MG63 (cell line): ENCODE measurements at regions not wholly inside any gene's neighbourhood (a gene's known extent, or its start where the extent isn't known, plus 50 kb on each side); places are given as distances from the start of the nearest gene placed in this dataset.
"Not testable (repeated sequence)": the region's sequence is repeated elsewhere in the genome, so short reads cannot be mapped to it uniquely, and the experiment has no call there.

Experiments used
- DNase-seq: peaks from one replicate; pipeline ENCODE4 v3.0.0-alpha.2; 2020
- H3K27me3 ChIP-seq: fragments of 250-450 bp; sonication (Bioruptor Pico); 2 replicates; pipeline ENCODE4 v1.5.1; 2020; ENCODE audit warnings: mild to moderate bottlenecking, moderate library complexity
- H3K36me3 ChIP-seq: fragments of 250-450 bp; sonication (Bioruptor Pico); 2 replicates; pipeline ENCODE4 v1.5.1; 2020; ENCODE audit warnings: mild to moderate bottlenecking, moderate library complexity
- H3K4me3 ChIP-seq: fragments of 250-450 bp; sonication (Bioruptor Pico); 2 replicates; pipeline ENCODE4 v1.5.1; 2020; ENCODE audit warnings: mild to moderate bottlenecking, moderate library complexity
- H3K9me3 ChIP-seq: fragments of 250-450 bp; sonication (Bioruptor Pico); 2 replicates; pipeline ENCODE4 v1.5.1; 2020; ENCODE audit warnings: mild to moderate bottlenecking, moderate library complexity

DNA sequence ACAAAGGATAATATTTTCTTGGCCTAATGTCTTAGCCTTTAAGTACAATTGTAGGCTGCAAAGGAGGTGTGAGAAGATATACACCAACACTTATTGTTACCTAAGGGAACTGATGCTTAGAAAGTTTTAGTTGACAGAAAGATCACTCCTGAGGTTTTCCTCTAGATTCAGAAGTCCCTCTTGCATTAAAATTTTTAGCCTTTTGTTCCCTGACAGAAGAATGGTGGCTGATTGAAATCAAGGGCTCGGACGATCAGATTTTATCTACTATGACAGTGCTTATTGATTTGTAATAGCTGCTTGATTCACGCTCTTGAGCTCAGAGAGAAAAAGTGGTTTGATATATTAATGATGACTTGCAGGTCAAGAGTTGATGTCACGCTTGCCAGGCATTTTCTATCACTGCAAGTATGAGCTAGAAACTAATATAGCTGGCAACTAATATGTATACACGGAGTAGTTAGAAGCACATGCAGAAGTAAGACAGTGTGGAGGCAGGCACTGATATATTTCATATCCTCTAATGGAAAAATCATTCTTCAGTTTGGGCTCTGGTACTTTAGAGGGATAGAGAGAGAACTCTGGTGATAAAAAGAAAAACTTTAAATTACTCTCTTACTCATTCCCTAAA, 246.6 kb upstream of the ID4 start:
- H3K36me3 ChIP-seq, result no peaks in the 10 kb centered on the region
- H3K9me3 ChIP-seq, result no peaks in the 10 kb centered on the region
- no peak overlapping the region for H3K4me3 ChIP-seq
- no peak for DNase-seq
- no peaks in the 10 kb centered on the region for H3K27me3 ChIP-seq

DNA sequence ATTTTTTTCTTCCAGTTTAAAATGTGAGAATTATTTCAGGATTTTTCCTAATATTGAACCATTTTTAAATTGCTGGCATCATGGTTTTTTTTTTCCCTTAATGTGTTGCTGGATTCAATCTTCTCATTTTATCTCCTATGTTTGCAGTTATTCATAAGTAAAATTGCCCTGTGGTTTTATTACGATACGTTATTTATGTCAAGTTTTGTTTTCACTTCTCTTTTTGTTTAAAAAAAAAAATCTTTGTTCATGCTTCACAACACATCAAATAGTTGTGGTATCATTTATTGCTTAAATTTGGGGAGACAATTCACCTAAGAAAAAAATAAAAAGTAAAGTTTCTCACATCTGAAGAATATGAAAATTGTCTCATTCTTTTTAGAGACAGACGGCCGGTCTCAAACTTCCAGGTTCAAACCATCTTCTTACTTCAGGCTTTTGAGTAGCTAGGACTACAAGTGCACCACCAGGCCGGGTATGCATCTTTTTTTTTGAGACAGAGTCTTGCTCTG, 239.3 kb upstream of the ID4 start:
- DNase-seq, result no peak
- H3K9me3 ChIP-seq, result no peaks in the 10 kb centered on the region
- no peaks in the 10 kb centered on the region for H3K36me3 ChIP-seq
- no peak overlapping the region for H3K4me3 ChIP-seq
- H3K27me3 ChIP-seq, result no peaks in the 10 kb centered on the region

DNA sequence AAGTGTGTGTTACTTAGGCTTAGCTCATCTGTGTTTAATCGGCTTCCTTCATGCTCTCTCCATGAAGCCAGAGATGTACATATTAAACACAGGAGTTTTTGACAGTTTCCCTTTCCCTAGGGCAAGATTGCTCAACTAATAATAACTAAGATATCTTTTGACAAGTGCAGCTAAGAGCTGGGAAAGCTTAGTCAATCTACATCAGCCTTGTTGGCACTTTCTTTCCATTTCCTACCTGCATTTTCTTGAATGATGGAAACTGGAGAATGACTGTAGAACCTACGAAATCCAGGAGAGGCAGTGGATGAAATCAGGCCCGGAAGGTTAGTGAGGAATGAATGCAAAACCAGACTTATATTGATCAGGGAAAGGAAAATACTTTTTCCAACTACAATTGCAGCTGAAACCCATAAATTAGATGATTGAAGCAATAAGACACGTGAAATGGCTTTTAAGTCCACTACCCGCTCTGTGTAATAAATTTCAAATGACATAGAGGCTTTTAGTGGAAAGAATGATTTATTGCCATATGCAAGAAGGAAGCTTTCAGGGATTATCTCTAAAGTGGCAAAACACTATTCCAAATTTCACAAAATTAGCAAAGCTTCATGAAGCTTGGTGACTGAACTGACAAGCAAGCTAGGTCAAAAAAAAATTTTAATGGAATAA, 237.2 kb upstream of the ID4 start:
- no peak for DNase-seq
- no peaks in the 10 kb centered on the region for H3K9me3 ChIP-seq

DNA sequence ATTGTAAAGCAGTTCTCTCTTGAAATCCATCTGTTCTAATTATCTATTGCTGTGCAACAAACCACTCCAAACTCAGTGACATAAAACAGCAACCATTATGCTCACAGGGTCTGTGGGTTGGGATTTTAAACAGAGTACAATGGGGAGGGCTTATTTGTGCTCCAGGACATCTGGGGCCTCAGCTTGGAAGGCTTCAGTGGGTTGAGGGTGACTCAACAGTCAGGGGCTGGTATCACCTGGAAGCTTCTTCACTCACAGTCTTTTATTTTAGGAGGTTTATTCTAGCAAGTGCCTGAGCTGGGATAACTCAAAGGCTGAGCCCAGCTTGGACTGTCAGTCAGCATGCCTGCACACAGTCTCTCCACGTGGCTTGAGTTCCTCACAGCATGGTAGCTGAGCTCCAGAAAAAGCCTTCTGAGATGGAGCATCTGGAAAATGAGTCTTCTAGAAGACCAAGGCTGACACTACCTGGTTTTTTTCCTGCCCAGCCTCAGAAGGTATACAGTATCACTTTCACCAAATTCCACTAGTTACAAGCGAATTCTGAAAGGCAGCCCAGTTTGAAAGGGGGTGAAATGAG, 234.6 kb upstream of the ID4 start:
- Histone ChIP-seq H3K27me3 (no peaks in the 10 kb centered on the region), H3K36me3 (no peaks in the 10 kb centered on the region), H3K9me3 (no peaks in the 10 kb centered on the region), H3K4me3 (no peak overlapping the region)
- DNase-seq, result no peak

More for the DNA sequence above, 237.2 kb upstream of the ID4 start:
- no peaks in the 10 kb centered on the region for H3K27me3 ChIP-seq
- no peaks in the 10 kb centered on the region for H3K36me3 ChIP-seq
- no peak overlapping the region for H3K4me3 ChIP-seq

DNA sequence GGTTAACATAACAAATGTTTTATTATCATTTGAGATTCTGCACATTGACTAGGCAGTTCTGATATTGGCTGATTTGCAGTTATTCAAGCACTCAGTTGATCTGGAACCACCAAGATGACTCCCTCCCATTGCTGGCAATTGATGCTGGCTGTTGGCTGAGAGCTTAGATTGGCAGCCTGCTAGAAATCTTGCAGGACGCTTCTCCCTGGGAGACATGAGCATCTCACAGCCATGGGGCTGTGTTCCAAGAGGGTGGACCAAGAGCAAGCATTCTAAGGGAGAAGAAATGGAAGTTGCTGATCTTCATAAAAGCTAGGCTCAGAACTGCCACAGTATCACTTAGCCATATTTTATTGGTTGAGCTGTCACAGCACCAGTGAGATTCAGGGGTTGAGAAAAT, 233.4 kb upstream of the ID4 start:
- H3K9me3 ChIP-seq, result no peaks in the 10 kb centered on the region
- no peak for DNase-seq
- H3K4me3 ChIP-seq, result no peak overlapping the region
- H3K36me3 ChIP-seq, result no peaks in the 10 kb centered on the region
- no peaks in the 10 kb centered on the region for H3K27me3 ChIP-seq

DNA sequence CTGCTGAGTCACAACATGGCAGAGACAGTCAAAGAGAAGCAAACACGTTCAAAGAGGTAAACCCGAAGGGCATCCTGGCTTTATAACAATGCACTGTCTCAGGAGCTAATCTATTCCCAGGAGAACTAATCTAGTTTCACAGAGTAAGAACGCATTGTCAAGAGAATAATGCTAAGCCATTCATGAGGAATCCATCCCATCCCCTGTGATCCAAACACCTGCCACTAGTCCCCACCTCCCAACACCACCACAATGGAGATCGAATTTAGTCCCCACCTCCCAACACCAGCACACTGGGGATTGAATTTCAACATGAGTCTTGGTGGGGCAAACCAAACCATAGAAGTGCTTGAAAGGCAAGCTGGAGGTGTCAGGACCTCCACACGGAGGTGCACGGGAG, 231.5 kb upstream of the ID4 start:
- Histone ChIP-seq H3K36me3 (no peaks in the 10 kb centered on the region), H3K27me3 (no peaks in the 10 kb centered on the region), H3K4me3 (no peak overlapping the region), H3K9me3 (no peaks in the 10 kb centered on the region)
- no peak for DNase-seq

DNA sequence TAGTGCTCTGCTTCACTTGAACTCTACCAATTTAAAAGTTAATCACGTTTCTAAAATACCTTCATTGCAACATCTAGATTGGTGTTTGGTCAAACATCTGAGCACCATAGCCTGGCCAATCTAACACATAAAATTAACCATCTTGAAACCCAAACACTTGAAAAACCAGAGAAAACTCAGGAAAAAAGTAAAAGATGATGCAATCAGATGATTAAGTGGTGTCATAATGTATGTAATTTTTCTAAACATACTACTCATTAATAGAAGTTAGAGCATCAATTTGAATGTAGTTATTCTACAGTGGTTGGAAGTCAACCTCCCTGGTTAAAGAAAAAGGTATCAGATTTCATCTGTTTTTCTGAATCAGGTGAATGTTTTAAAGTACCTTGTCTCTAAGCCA, 228.6 kb upstream of the ID4 start:
- no peak for DNase-seq

DNA sequence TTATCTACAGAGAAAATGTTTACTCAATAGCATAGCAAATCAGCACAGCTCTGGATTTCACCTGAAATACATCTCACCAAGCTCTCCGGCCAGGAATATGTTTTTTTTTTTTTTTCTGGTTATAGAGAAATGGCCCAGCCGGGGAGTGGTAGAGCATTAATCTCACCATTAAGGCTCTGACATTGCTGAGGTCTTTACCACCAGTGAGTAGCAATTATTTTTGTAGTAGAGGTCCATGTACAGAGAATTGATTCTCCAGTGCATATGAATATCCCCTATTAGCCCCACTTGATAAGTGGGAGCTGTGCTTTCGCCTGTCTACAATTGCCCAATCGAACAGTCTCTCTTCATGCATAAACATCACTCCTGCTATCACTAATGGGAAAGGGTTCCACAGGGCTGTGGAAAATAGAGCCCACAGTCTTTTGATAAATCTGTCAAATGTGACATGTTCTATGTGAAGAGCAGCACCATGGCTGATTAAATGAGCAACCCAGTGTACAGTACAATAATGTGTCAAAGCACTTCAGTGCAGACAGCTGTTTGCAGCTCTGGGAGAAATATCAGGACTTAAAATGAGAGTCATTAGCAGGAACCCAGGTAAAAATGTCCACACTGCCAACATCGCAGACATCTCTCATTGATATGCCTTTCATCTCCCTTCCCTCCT, 227.1 kb upstream of the ID4 start:
- DNase-seq, result no peak
- no peaks in the 10 kb centered on the region for H3K27me3 ChIP-seq
- H3K9me3 ChIP-seq, result no peaks in the 10 kb centered on the region
- H3K36me3 ChIP-seq, result no peaks in the 10 kb centered on the region
- no peak overlapping the region for H3K4me3 ChIP-seq

More for the DNA sequence above, 228.6 kb upstream of the ID4 start:
- Histone ChIP-seq H3K36me3 (no peaks in the 10 kb centered on the region), H3K27me3 (no peaks in the 10 kb centered on the region), H3K4me3 (no peak overlapping the region), H3K9me3 (no peaks in the 10 kb centered on the region)

DNA sequence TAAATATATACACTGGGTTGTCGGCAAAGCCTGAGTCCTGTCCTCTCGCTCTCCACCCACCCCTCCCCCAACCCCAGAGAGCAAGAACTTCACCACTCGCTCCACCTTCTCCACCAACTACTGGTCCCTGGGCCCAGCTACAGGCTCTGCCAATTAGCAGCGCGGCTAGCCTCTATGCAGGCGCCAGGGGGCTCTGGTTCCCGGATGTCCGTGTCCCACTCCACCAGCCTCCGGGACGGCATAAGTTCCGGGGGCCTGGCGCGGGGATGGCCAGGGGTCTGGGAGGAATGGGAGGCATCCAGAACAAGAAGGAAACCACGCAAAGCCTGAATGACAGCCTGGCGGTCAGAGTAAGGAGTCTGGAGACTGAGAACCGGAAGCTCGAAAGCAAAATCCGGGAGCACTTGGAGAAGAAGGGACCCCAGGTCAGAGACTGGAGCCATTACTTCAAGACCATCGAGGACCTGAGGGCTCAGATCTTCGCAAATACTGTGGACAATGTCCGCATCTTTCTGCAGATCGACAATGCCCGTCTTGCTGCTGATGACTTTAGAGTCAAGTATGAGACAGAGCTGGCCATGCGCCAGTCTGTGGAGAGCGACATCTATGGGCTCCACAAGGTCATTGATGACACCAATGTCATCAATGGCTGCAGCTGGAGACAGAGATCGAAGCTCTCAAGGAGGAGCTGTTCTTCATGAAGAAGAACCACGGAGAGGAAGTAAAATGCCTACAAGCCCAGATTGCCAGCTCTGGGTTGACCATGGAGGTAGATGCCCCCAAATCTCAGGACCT, 224.3 kb upstream of the ID4 start:
- H3K4me3 ChIP-seq, H3K9me3 ChIP-seq, H3K36me3 ChIP-seq, H3K27me3 ChIP-seq, DNase-seq: not testable (repeated sequence)

DNA sequence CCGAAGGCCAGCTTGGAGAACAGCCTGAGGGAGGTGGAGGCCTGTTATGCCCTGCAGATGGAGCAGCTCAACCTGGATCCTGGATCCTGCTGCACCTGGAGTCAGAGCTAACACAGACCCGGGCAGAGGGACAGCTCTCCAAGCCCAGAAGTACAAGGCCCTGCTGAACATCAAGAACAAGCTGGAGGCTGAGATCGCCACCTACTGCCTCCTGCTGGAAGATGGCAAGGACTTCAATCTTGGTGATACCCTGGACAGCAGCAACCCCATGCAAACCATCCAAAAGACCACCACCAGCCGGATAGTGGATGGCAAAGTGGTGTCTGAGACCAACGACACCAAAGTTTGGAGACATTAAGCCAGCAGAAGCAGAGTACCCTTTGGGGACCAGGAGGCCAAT, 223.5 kb upstream of the ID4 start:
- Histone ChIP-seq H3K36me3 (no peaks in the 10 kb centered on the region), H3K4me3 (no peak overlapping the region), H3K27me3 (no peaks in the 10 kb centered on the region), H3K9me3 (no peaks in the 10 kb centered on the region)
- no peak for DNase-seq

DNA sequence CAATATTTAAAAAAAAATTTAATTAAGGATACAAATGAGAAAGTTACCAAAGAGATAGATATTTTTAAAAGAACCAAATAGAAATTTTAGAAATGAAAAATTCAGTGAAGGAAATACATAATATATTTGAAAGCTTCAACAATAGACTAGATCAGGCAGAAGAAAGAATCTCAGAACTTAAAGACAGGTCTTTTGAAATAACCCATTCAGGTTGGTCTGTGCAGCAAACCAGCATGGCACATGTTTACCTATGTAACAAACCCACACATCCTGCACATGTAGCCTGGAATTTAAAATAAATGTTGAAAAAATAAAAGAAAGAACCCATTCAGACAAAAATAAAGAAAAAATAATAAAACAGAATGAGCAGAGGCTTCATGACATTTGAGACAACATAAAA, 221.1 kb upstream of the ID4 start:
- DNase-seq, result no peak
- no peaks in the 10 kb centered on the region for H3K9me3 ChIP-seq
- H3K4me3 ChIP-seq, result no peak overlapping the region
- H3K36me3 ChIP-seq, result no peaks in the 10 kb centered on the region
- no peaks in the 10 kb centered on the region for H3K27me3 ChIP-seq

DNA sequence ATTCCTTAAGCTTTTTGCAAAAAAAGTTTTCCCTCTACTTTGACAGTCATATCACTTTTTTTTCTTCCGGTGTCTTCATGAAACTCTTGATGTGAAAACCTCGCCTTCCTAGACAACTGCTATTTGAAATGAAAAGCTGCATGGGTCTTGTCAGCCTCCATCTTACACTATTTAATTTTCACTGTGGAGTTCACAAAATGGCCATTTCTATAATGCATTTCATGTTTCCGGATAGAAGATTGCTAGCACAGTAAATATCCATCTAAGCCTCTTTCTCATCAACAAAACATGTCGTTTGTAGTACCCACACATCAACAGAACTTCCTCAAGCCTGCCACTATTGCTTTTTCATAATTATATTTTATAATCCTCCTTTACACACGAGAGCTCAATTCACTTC, 204.9 kb upstream of the ID4 start:
- H3K27me3 ChIP-seq, result no peaks in the 10 kb centered on the region
- no peaks in the 10 kb centered on the region for H3K36me3 ChIP-seq
- H3K9me3 ChIP-seq, result no peaks in the 10 kb centered on the region
- no peak overlapping the region for H3K4me3 ChIP-seq
- DNase-seq, result no peak

DNA sequence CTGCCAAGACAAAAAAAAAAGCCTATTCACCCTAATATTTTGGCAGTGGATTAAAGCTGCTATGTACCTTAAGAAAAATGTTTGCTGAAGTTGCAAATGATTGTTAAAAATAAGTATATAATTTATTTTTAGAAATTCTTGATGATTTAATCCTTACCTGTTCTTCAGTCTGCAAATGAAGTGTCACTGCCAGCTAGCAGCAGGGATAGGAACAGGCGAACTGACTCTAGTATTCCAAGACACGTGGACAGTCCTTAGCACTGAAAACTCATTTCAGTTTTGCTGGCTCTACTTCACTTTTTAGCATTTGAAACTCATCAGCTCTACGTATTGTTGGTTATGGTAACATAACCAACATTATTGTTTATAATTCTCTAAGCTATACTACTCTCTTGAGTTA, 204.4 kb upstream of the ID4 start:
- no peaks in the 10 kb centered on the region for H3K27me3 ChIP-seq
- H3K36me3 ChIP-seq, result no peaks in the 10 kb centered on the region
- H3K9me3 ChIP-seq, result no peaks in the 10 kb centered on the region
- DNase-seq, result no peak
- H3K4me3 ChIP-seq, result no peak overlapping the region

DNA sequence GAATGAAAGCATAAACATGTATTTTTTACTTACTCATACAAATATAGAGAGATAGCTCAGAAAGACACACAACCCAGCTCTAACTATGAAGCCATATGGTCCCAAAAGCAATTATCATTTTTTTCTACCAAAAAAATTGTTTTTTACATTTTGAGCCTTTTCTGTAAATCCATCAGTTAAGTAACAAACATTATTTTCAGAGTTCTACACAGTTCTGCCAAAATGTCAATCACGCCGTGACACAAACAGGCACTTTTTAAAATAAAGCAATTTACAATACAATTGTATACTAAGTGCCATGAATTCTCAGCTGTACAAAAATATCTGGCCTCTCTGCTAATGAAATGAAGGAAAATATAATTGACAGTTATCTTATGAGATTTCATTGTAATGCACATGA, 201.4 kb upstream of the ID4 start:
- no peaks in the 10 kb centered on the region for H3K27me3 ChIP-seq
- no peak for DNase-seq
- no peaks in the 10 kb centered on the region for H3K36me3 ChIP-seq
- no peak overlapping the region for H3K4me3 ChIP-seq
- no peaks in the 10 kb centered on the region for H3K9me3 ChIP-seq

DNA sequence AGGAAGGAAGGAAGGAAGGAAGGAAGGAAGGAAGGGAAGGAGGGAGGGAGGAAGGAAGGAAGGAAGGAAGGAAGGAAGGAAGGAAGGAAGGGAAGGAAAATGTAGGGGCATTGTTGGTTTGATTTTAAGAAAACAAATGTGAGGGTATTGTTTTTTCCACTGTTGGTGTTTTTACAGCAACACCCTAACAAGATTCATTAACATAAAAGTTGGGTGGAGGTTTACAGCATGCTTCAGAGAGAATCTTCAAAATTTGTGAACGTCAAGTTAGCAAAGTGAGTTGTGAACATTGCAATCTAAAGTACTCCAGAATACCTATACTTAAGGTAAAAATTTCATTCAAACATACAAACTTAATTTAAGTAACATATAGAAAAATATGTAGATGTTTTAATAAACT, 200.2 kb upstream of the ID4 start:
- DNase-seq, result no peak
- no peaks in the 10 kb centered on the region for H3K27me3 ChIP-seq
- H3K4me3 ChIP-seq, result no peak overlapping the region
- H3K36me3 ChIP-seq, result no peaks in the 10 kb centered on the region
- H3K9me3 ChIP-seq, result no peaks in the 10 kb centered on the region

DNA sequence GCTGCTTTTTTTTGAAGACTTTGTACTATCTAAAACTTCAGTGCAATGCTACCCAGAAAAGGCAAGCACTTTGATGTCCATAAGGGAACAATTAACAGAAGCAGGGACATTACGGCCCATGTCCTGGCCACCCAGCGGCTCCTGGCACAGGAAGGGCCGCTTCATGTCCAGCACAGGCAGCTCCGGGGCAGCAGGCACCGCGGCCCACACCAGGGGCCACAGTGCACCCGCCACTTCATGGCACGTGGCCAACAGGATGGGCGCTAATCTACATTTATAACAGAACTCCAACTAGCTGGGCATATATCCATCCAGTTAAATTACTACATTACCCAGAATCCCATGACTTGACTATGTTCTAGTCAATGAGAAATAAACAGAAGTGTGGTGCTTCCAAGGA, 198.2 kb upstream of the ID4 start:
- Histone ChIP-seq H3K9me3 (no peaks in the 10 kb centered on the region), H3K4me3 (no peak overlapping the region), H3K27me3 (no peaks in the 10 kb centered on the region), H3K36me3 (no peaks in the 10 kb centered on the region)
- no peak for DNase-seq

DNA sequence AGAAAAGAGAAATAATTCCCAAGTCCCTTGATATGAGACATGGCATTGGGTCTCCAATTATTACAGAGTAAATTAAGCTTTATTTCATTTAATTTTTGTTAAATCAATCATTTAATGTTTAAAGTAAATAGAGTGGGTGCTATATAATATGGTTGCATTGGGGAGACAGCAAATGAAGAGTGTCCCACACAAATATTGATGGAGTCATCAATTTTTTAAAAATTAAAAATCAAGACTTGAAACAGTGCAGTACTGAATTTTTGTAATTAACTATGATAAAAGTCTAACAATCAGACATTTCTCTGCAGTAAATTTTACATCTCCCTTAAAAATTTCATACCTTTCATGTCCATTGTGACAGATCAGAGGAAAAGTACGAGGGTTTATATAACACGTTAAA, 193.9 kb upstream of the ID4 start:
- Histone ChIP-seq H3K9me3 (no peaks in the 10 kb centered on the region), H3K36me3 (no peaks in the 10 kb centered on the region), H3K4me3 (no peak overlapping the region), H3K27me3 (no peaks in the 10 kb centered on the region)
- DNase-seq, result no peak
